Fibroblast of the aortic adventitia (primary cell): ENCODE measurements at regions not wholly inside any gene's neighbourhood (a gene's known extent, or its start where the extent isn't known, plus 50 kb on each side); places are given as distances from the start of the nearest gene placed in this dataset.

Experiments
- DNase-seq: peaks from one replicate; pipeline ENCODE4 v3.0.0-alpha.2; 2010; ENCODE audit warnings: low read depth
- H3K4me3 ChIP-seq: 2 replicates; pipeline ENCODE4 v1.5.1; 2011; ENCODE audit warnings: low read depth, mild to moderate bottlenecking, control low read depth, low read length, moderate library complexity
- TF ChIP-seq, protein P1 (sequence below): IDR thresholded peaks from 2 replicates; pipeline ENCODE4 v1.5.1; 2011; ENCODE audit warnings: mild to moderate bottlenecking, low read length, control low read depth, inconsistent platforms; ENCODE audit not compliant: insufficient read depth

DNA sequence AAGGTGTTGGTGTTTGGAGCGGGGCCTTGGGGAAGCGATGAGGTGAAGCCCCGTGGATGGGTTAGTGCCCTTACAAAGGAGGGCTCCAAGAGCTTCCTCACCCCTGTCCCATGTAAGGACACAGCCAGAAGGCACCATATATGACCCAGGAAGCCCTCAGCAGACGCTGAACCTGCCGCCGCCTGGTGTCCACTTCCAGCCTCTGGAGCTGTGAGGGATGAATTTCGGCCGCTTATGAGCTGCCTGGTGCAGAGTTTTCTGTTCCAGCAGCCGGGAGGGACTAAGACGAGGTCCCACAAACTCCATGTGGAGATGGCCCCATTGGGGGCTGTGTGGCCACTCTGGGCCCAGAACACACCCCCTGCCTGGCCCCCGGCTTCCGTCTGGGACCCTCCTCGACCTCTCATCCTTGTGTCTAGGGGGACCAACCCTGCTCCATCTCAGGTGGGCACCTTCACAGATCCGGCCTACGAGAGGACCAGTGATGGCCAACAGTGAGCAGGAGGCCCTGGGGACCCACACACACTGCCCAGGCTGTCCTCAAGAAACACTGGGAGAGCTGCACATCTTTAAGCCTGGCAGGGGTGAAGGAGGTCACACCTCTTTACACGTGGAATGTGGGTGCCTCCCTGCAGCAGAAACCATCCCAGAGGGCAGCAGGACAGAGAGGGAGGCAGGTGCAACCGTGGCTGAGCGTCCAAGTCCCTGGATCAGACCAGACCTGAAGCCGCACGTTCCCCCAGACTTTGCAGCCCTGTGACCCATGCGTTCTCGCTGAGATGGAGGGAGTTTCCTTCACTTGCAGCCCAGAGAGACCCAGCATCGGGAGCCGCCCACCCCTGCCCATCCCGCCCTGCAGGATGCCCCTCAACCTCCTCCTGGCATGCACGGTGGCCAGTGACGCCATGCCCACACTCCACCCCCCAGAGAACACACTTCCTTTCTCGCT is 96.1 kb downstream of the PDGFA start:
- TF ChIP-seq, protein P1, sequence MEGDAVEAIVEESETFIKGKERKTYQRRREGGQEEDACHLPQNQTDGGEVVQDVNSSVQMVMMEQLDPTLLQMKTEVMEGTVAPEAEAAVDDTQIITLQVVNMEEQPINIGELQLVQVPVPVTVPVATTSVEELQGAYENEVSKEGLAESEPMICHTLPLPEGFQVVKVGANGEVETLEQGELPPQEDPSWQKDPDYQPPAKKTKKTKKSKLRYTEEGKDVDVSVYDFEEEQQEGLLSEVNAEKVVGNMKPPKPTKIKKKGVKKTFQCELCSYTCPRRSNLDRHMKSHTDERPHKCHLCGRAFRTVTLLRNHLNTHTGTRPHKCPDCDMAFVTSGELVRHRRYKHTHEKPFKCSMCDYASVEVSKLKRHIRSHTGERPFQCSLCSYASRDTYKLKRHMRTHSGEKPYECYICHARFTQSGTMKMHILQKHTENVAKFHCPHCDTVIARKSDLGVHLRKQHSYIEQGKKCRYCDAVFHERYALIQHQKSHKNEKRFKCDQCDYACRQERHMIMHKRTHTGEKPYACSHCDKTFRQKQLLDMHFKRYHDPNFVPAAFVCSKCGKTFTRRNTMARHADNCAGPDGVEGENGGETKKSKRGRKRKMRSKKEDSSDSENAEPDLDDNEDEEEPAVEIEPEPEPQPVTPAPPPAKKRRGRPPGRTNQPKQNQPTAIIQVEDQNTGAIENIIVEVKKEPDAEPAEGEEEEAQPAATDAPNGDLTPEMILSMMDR = no peak
- DNase-seq = no peak

GRCh38 chr7:424301-424935 is 95.2 kb downstream of the PDGFA start:
- no peak for DNase-seq
- no peak overlapping the region for H3K4me3 ChIP-seq
- TF ChIP-seq, protein P1 = no peak

More for the DNA sequence above, 96.1 kb downstream of the PDGFA start:
- H3K4me3 ChIP-seq = no peak overlapping the region

- TF ChIP-seq, protein P1 = no peak
- peak; percentile 6 for DNase-seq
- H3K4me3 ChIP-seq = no peak overlapping the region
Observed at GRCh38 chr7:424961-425793, 94.5 kb downstream of the PDGFA start.

DNA sequence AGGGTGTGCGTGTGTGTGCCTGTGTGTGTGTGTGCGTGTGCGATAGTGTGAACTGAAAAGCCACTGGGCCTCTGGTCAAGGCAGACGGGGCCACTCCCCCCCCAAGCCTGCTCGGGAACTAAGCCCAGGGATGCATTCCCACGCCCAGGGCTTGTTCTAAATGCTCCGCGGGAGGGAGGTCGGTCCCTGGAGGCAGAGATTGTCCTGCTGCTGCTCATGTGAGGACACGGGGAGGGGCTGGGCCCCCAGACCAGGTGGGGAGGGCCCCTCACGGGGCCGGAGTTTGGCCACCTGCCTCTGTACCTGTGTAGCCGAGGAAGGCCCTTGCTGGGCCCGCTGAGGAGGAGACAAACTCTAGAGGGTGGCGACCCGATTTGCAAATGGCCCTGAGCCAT is 93.9 kb downstream of the PDGFA start:
- DNase-seq = peak; percentile 19
- H3K4me3 ChIP-seq = no peak overlapping the region
- TF ChIP-seq, protein P1 = no peak

DNA sequence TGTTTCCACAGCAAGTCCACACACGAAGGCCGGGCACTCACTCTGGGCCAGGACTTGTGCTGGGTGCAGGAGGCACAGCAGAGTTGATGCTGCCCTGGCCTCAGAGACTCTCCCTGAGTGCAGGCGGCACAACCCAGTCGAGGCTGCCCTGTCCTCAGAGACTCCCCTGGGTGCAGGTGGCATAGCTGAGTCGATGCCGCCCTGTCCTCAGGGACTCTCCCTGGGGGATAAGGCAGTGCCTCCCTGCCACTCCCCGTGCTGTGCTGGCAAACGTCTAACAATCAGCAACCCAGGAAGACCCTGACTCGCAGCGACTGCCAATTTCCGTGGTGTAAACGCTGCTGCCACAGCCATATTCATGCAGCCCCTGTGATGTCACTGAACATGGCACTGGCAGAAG is 93.1 kb downstream of the PDGFA start:
- no peak overlapping the region for H3K4me3 ChIP-seq
- TF ChIP-seq, protein P1 = no peak
- no peak for DNase-seq

DNA sequence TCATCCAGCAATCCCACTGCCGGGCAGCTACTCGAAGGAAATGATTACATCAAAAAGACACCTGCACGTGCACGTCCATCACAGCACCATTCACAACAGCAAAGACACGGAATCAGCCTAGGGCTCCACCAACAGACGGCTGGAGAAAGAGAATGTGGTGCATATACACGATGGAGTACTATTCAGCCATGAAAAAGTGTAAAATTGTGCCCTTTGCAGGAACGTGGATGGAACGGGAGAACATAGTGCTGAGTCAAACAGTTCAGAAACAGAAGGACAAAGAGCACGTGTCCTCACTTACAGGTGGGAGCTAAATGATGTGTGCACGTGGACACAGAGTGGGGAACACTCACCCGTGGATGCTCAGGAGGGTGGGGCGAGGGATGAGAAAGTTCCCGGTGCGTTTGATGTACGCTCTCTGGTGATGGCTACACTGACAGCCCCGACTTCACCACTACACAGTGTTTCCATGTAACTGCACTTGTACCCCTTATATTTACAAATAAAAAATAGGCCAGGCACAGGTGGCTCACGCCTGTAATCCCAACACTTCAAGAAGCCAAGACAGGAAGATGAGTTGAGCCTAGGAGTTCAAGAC is 92.0 kb downstream of the PDGFA start:
- no peak for DNase-seq
- TF ChIP-seq, protein P1 = no peak
- no peak overlapping the region for H3K4me3 ChIP-seq
